ENCODE measurements at regions not wholly inside any gene's neighbourhood (a gene's known extent, or its start where the extent isn't known, plus 50 kb on each side); places are given as distances from the start of the nearest gene placed in this dataset.

DNA sequence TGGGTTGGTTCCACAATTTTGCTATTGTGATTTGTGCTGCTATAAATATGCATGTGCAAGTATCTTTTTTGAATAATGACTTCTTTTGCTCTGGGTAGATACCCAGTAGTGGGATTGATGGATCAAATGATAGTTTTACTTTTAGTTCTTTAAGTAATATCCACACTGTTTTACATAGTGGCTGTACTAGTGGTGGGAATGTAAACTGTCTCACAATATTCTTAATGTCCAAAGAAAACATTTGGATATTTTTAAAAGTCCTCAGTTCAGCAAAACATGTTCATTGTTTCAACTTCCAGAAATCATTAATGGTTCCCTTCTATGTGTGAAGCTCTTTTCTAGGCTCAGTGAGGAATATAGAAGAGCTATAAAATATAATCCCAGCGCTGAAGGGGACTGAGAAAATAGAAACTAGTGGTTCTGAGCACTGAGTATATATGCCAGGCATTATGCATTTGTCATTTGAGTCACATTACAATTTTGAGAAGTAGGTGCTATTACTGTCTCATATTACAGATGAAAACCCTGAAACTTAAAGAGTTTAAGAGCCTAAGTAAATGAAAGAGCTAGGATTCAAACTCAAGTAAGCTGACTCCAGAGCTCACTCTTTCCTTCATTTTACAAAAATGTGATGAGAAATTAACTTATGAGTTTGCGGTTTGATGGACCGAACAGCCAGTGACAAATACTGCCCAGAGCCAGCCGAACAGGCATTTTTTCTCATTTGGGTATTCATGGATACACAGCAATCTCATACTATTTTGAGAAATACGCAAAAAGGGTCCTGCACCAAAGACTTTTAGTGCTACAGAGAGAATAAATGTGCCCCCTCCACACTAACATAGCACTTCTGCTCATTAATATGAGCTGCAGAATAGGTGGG, 250.1 kb downstream of the TBX18 start:
- Histone ChIP-seq H3K4me3 (no peak overlapping the region), H3K9me3 (peaks cover 0 to 5% (median 0%) of the 10 kb centered on the region in 4 donors), H3K27me3 (peaks cover 0 to under 1% (median 0%) of the 10 kb centered on the region in 3 donors), H3K4me1 (no peaks in the 10 kb centered on the region), H3K27ac (no peak overlapping the region), H3K36me3 (no peaks in the 10 kb centered on the region)
- intact Hi-C loops (cut with DNase I; ENCODE audit: low total_unique reads), result no loop called here
- TF ChIP-seq, protein P1, sequence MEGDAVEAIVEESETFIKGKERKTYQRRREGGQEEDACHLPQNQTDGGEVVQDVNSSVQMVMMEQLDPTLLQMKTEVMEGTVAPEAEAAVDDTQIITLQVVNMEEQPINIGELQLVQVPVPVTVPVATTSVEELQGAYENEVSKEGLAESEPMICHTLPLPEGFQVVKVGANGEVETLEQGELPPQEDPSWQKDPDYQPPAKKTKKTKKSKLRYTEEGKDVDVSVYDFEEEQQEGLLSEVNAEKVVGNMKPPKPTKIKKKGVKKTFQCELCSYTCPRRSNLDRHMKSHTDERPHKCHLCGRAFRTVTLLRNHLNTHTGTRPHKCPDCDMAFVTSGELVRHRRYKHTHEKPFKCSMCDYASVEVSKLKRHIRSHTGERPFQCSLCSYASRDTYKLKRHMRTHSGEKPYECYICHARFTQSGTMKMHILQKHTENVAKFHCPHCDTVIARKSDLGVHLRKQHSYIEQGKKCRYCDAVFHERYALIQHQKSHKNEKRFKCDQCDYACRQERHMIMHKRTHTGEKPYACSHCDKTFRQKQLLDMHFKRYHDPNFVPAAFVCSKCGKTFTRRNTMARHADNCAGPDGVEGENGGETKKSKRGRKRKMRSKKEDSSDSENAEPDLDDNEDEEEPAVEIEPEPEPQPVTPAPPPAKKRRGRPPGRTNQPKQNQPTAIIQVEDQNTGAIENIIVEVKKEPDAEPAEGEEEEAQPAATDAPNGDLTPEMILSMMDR (IDR thresholded peaks at IDR 0.05), result no peak
- TF ChIP-seq EP300 (IDR thresholded peaks at IDR 0.05) (no peak), POLR2A (IDR thresholded peaks at IDR 0.05) (no peak), POLR2AphosphoS5 (IDR thresholded peaks at IDR 0.05) (no peak)
- WGBS, 5 donors, result 76 to 85% (median 82%) methylated on average over 5 of the region's 5 CpGs
- no peak for DNase-seq

DNA sequence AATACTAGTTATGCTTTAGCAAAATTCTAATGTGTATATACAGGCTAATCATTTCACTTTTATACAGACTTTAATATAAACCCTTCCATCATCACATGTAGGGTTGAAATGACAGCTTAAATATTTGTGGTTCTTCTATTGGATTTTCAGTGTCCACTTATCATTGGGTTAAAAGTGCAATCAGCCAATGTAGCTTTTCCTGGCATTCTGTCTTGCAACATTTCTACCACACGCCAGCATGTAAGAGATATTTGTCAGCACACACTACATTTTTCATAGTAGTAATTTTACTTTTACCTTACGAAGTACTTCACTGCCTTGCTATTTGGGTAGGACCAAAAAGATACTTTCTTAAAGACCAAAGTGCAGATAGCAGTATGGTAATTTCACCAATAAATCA, 252.0 kb downstream of the TBX18 start:
- H3K36me3 ChIP-seq, result no peaks in the 10 kb centered on the region
- WGBS, 5 donors, result 73 to 86% (median 79%) methylated on average over 2 of the region's 2 CpGs
- H3K27ac ChIP-seq, result no peak overlapping the region
- peaks cover 0 to 5% (median 0%) of the 10 kb centered on the region in 4 donors for H3K9me3 ChIP-seq
- H3K4me3 ChIP-seq, result no peak overlapping the region
- no peak for DNase-seq
- intact Hi-C loops (cut with DNase I; ENCODE audit: low total_unique reads), result no loop called here
- no peaks in the 10 kb centered on the region for H3K27me3 ChIP-seq
- H3K4me1 ChIP-seq, result no peaks in the 10 kb centered on the region
- TF ChIP-seq EP300 (IDR thresholded peaks at IDR 0.05) (no peak), POLR2AphosphoS5 (IDR thresholded peaks at IDR 0.05) (no peak), POLR2A (IDR thresholded peaks at IDR 0.05) (no peak)

DNA sequence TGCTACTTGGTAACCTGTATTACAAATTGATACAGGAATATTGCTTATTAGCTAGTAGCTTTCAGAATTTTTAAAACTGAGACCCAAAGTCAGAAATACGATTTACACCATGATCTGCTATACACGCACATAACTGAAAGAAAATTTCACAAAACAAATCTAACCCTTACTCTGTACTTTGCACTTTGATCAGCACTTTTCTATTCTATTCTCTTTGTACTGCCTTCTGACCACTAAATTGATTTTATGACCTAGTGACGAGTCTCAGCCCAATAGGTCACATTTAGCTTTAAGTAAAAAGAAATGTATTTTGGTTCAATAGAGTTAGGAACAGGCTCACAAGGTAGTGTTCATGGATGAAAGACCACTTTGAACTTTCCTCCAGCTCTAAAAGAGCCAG, 252.5 kb downstream of the TBX18 start:
- intact Hi-C loops (cut with DNase I; ENCODE audit: low total_unique reads), result no loop called here
- DNase-seq, result no peak
- Histone ChIP-seq H3K27me3 (no peaks in the 10 kb centered on the region), H3K4me3 (no peak overlapping the region), H3K27ac (no peak overlapping the region), H3K36me3 (no peaks in the 10 kb centered on the region), H3K9me3 (peaks cover 0 to 5% (median 0%) of the 10 kb centered on the region in 4 donors), H3K4me1 (no peaks in the 10 kb centered on the region)
- TF ChIP-seq EP300 (IDR thresholded peaks at IDR 0.05), result no peak
- no peak for TF ChIP-seq POLR2AphosphoS5 (IDR thresholded peaks at IDR 0.05)
- TF ChIP-seq, protein P1 (IDR thresholded peaks at IDR 0.05), result no peak
- no peak for TF ChIP-seq POLR2A (IDR thresholded peaks at IDR 0.05)
- 60 to 84% (median 78%) methylated on average over 3 of the region's 3 CpGs for WGBS, 5 donors

DNA sequence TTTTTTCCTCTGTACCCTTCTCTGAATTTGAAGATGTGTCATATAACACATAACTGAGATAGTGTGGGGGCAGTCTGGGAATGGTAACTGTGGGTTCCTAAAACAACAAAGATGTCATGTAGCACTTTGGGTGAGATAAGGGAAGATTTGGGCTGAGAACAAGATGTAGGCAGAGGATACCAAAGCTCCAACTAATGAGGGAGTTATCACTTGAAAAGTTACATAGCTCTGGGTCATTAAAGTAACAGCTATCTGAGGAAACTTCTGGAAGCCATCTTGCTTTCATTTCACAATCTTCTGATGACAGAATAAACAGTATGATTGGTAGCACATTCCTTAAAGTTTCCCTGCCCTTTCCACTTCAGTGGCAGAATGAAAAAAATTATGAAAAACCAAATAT, 255.4 kb downstream of the TBX18 start:
- Histone ChIP-seq H3K36me3 (no peaks in the 10 kb centered on the region), H3K4me3 (no peak overlapping the region), H3K27me3 (no peaks in the 10 kb centered on the region), H3K4me1 (no peaks in the 10 kb centered on the region), H3K9me3 (peaks cover 0 to 16% (median 0%) of the 10 kb centered on the region in 4 donors), H3K27ac (no peak overlapping the region)
- DNase-seq, result no peak
- intact Hi-C loops (cut with DNase I; ENCODE audit: low total_unique reads), result no loop called here
- TF ChIP-seq EP300 (IDR thresholded peaks at IDR 0.05) (no peak), POLR2AphosphoS5 (IDR thresholded peaks at IDR 0.05) (no peak), POLR2A (IDR thresholded peaks at IDR 0.05) (no peak)
- TF ChIP-seq, protein P1 (IDR thresholded peaks at IDR 0.05), result no peak

DNA sequence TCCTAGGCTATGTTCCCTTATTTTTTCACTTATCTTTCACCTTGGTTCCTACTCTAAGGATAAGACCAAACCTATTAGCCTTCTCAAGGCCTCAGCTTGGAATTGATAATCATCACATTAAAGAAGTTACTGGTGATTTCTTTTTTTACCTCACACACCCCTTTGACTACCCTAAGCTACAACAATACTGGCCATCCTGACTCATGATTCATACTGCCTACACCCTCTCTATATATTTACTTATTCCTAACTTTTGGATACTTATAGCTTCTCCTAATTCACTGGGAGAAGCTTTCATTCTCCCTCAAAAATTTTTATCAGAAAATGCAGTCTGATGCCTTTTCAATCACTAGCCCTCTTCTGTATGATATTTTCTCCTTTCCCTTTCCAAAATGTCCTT, 256.1 kb downstream of the TBX18 start:
- no peak overlapping the region for H3K4me3 ChIP-seq
- no peak for TF ChIP-seq POLR2A (IDR thresholded peaks at IDR 0.05)
- TF ChIP-seq EP300 (IDR thresholded peaks at IDR 0.05), result no peak
- no peak for TF ChIP-seq POLR2AphosphoS5 (IDR thresholded peaks at IDR 0.05)
- TF ChIP-seq, protein P1 (IDR thresholded peaks at IDR 0.05), result no peak
- no peaks in the 10 kb centered on the region for H3K4me1 ChIP-seq
- H3K27ac ChIP-seq, result no peak overlapping the region
- intact Hi-C loops (cut with DNase I; ENCODE audit: low total_unique reads), result no loop called here
- DNase-seq, result no peak
- peaks cover 0 to 23% (median 0%) of the 10 kb centered on the region in 4 donors for H3K9me3 ChIP-seq
- H3K27me3 ChIP-seq, result no peaks in the 10 kb centered on the region
- H3K36me3 ChIP-seq, result no peaks in the 10 kb centered on the region

All from stomach (tissue), 8 donors.